Keratinocyte (primary cell): ENCODE measurements at regions not wholly inside any gene's neighbourhood (a gene's known extent, or its start where the extent isn't known, plus 50 kb on each side); places are given as distances from the start of the nearest gene placed in this dataset.

ENCODE experiments used
- DNase-seq: peaks from one replicate; pipeline ENCODE4 v3.0.0-alpha.2; 2011; ENCODE audit warnings: low read depth, missing footprints, low spot score
- FAIRE-seq: peaks from 2 replicates; lab custom pipeline; 2011; peaks lifted over from hg19 to GRCh38; lab: Jason Lieb, UNC
- H2AFZ ChIP-seq: 2 replicates; pipeline ENCODE4 v1.6.0; 2012; ENCODE audit warnings: low read length, control low read depth, inconsistent platforms; ENCODE audit not compliant: control insufficient read depth
- H3K27ac ChIP-seq: 2 replicates; pipeline ENCODE4 v1.5.1; 2011; ENCODE audit warnings: low read length; ENCODE audit not compliant: control insufficient read depth, insufficient read depth
- H3K27me3 ChIP-seq: 3 replicates; pipeline ENCODE4 v1.6.0; 2011; ENCODE audit warnings: low read length; ENCODE audit not compliant: control insufficient read depth, insufficient read depth; ENCODE audit errors: extremely low read depth
- H3K36me3 ChIP-seq, 2 experiments: 2 replicates in 1 of 2; 3 replicates in 1 of 2; pipeline ENCODE4 v1.5.1; 2011; ENCODE audit warnings: low read length in 2 of 2, mild to moderate bottlenecking in 1 of 2; ENCODE audit not compliant: control insufficient read depth in 2 of 2, insufficient read depth in 2 of 2; ENCODE audit errors: extremely low read depth in 1 of 2
- H3K4me1 ChIP-seq: 3 replicates; pipeline ENCODE4 v1.5.1; 2011; ENCODE audit warnings: low read length; ENCODE audit not compliant: control insufficient read depth, insufficient read depth; ENCODE audit errors: extremely low read depth
- H3K4me2 ChIP-seq: 3 replicates; pipeline ENCODE4 v1.6.0; 2011; ENCODE audit warnings: low read depth, low read length; ENCODE audit not compliant: control insufficient read depth, insufficient read depth; ENCODE audit errors: extremely low read depth
- H3K4me3 ChIP-seq, 3 experiments: fragments of 200-600 bp in 1 of 3; sonication (generic) in 1 of 3; 2 replicates in 2 of 3; 3 replicates in 1 of 3; pipeline ENCODE4 v1.5.1; 2011 to 2016; ENCODE audit warnings: low read length in 3 of 3, mild to moderate bottlenecking in 3 of 3, control low read depth in 2 of 3, inconsistent platforms in 1 of 3, low read depth in 1 of 3, mixed read lengths in 1 of 3, mixed run types in 1 of 3, moderate library complexity in 1 of 3; ENCODE audit not compliant: control insufficient read depth in 2 of 3, insufficient read depth in 2 of 3; ENCODE audit errors: extremely low read depth in 1 of 3
- H3K79me2 ChIP-seq: 2 replicates; pipeline ENCODE4 v1.6.0; 2012; ENCODE audit warnings: low read length; ENCODE audit not compliant: control insufficient read depth, insufficient read depth
- H3K9ac ChIP-seq: 3 replicates; pipeline ENCODE4 v1.6.0; 2011; ENCODE audit warnings: low read length; ENCODE audit not compliant: control insufficient read depth, insufficient read depth; ENCODE audit errors: extremely low read depth
- H3K9me1 ChIP-seq: 3 replicates; pipeline ENCODE4 v1.6.0; 2011; ENCODE audit warnings: low read length; ENCODE audit not compliant: control insufficient read depth, insufficient read depth; ENCODE audit errors: extremely low read depth
- H3K9me3 ChIP-seq: 2 replicates; pipeline ENCODE4 v1.5.1; 2012; ENCODE audit warnings: low read depth, low read length; ENCODE audit not compliant: control insufficient read depth
- H4K20me1 ChIP-seq: 3 replicates; pipeline ENCODE4 v1.6.0; 2011; ENCODE audit warnings: low read length; ENCODE audit not compliant: control insufficient read depth, insufficient read depth; ENCODE audit errors: extremely low read depth
- EZH2 ChIP-seq: IDR thresholded peaks from one replicate; pipeline ENCODE4 v1.6.1; 2012; ENCODE audit warnings: inconsistent platforms, mild to moderate bottlenecking, low read length, moderate library complexity
- dilution Hi-C: fragments of 300-500 bp; cut with MboI; formaldehyde crosslinking; loops from one replicate; pipeline ENCODE4 v1.7.0; 2020; ENCODE audit warnings: low sequenced_read_pairs; ENCODE audit not compliant: extremely low pct_ligation_motif_present
- TF ChIP-seq, protein P1 (sequence below), 3 experiments: IDR thresholded peaks in 1 of 3; conservative IDR thresholded peaks in 1 of 3; optimal IDR thresholded peaks in 1 of 3; 2 replicates in 2 of 3; 3 replicates in 1 of 3; pipeline versions ENCODE3 to v1.5.1; 2011; ENCODE audit warnings: low read length in 3 of 3, mild to moderate bottlenecking in 3 of 3, moderate library complexity in 2 of 3, control low read depth in 1 of 3, inconsistent platforms in 1 of 3; ENCODE audit not compliant: insufficient read depth in 2 of 3; ENCODE audit errors: extremely low read depth in 1 of 3

DNA sequence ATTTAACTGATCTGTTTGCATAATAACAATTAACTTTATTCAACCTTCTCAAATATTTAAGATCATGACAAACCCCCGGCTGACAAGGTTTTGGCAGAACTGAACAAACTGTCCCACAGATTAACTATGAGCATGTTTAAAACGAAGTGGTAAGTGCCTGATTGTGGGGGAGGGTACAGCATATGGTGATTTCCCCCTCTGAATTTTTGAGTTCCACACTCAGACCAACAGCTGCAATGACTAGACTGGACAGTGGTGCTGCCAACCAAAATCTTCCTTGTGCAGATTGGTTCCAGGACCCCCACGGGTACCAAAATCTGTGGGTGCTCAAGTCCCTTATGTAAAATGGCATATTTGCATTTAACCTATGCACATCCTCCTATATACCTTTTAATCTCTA lies 449.5 kb downstream of the SHQ1 start:
- no peak overlapping the region for H3K4me3 ChIP-seq
- no peaks in the 10 kb centered on the region for H3K9me3 ChIP-seq
- dilution Hi-C loops: no loop called here
- no peak overlapping the region for H2AFZ ChIP-seq
- no peaks in the 10 kb centered on the region for H3K36me3 ChIP-seq
- no peaks in the 10 kb centered on the region for H3K4me1 ChIP-seq
- DNase-seq (no peak), FAIRE-seq (no peak)
- H3K27me3 ChIP-seq: no peaks in the 10 kb centered on the region
- TF ChIP-seq, protein P1, sequence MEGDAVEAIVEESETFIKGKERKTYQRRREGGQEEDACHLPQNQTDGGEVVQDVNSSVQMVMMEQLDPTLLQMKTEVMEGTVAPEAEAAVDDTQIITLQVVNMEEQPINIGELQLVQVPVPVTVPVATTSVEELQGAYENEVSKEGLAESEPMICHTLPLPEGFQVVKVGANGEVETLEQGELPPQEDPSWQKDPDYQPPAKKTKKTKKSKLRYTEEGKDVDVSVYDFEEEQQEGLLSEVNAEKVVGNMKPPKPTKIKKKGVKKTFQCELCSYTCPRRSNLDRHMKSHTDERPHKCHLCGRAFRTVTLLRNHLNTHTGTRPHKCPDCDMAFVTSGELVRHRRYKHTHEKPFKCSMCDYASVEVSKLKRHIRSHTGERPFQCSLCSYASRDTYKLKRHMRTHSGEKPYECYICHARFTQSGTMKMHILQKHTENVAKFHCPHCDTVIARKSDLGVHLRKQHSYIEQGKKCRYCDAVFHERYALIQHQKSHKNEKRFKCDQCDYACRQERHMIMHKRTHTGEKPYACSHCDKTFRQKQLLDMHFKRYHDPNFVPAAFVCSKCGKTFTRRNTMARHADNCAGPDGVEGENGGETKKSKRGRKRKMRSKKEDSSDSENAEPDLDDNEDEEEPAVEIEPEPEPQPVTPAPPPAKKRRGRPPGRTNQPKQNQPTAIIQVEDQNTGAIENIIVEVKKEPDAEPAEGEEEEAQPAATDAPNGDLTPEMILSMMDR (optimal IDR thresholded peaks at IDR 0.05 in 1 of 3, IDR thresholded peaks at IDR 0.05 in 1 of 3, conservative IDR thresholded peaks at IDR 0.05 in 1 of 3; ENCODE audit: extremely low read depth in 1 of 3, insufficient read depth in 2 of 3, low read length in 3 of 3): no peak
- no peak for TF ChIP-seq EZH2
- no peak overlapping the region for H3K27ac ChIP-seq
- H3K9me1 ChIP-seq: peaks cover 3% of the 10 kb centered on the region
- no peak overlapping the region for H3K4me2 ChIP-seq
- peaks cover 12% of the 10 kb centered on the region for H4K20me1 ChIP-seq
- H3K9ac ChIP-seq: no peak overlapping the region
- peaks cover 83% of the 10 kb centered on the region for H3K79me2 ChIP-seq

DNA sequence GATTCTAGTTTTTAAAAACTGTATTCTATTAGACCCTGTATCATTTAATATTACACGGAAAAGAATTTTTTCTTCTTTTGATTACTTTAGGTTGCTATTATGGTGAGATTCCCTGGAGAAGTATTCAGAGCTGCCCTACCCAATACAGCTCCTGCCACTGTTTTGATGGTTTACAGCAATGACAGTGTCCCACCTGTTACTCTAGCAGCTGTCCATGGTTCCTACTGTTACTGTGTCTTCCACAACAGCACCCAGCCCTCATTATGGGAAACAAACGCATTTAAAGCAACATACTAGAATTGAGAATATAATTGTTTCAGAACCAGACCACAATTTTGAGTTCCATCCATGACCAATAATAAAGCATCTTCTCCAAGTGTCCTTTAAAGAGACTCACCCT lies 450.7 kb downstream of the SHQ1 start:
- Histone ChIP-seq H3K27ac (no peak overlapping the region), H3K9ac (no peak overlapping the region), H3K36me3 (no peaks in the 10 kb centered on the region), H3K79me2 (peaks cover 85% of the 10 kb centered on the region), H2AFZ (no peak overlapping the region), H3K9me3 (no peaks in the 10 kb centered on the region), H3K4me3 (no peak overlapping the region), H3K4me1 (no peaks in the 10 kb centered on the region), H4K20me1 (peaks cover 20% of the 10 kb centered on the region), H3K4me2 (no peak overlapping the region), H3K27me3 (no peaks in the 10 kb centered on the region), H3K9me1 (peaks cover 3% of the 10 kb centered on the region)
- no peak for FAIRE-seq
- TF ChIP-seq EZH2: no peak
- TF ChIP-seq, protein P1 (optimal IDR thresholded peaks at IDR 0.05 in 1 of 3, IDR thresholded peaks at IDR 0.05 in 1 of 3, conservative IDR thresholded peaks at IDR 0.05 in 1 of 3; ENCODE audit: extremely low read depth in 1 of 3, insufficient read depth in 2 of 3, low read length in 3 of 3): no peak
- DNase-seq: no peak
- dilution Hi-C loops: no loop called here
